SK-N-MC (cell line): ENCODE measurements at regions not wholly inside any gene's neighbourhood (a gene's known extent, or its start where the extent isn't known, plus 50 kb on each side); places are given as distances from the start of the nearest gene placed in this dataset.

ENCODE experiments used
- EZH2 ChIP-seq: fragments of 200-600 bp; sonication (generic); IDR thresholded peaks from one replicate; pipeline ENCODE4 v1.6.1; 2017; ENCODE audit warnings: antibody characterized with exemption
- POLR2AphosphoS5 ChIP-seq: IDR thresholded peaks from 2 replicates; pipeline ENCODE4 v1.6.1; 2012; ENCODE audit warnings: mild to moderate bottlenecking, low read depth, low read length, borderline replicate concordance

- TF ChIP-seq POLR2AphosphoS5 (no peak), EZH2 (no peak)
Observed at GRCh38 chr6:139529420-139529819, 155.0 kb upstream of the CITED2 start.
